ENCODE measurements at regions not wholly inside any gene's neighbourhood (a gene's known extent, or its start where the extent isn't known, plus 50 kb on each side); places are given as distances from the start of the nearest gene placed in this dataset.

DNA sequence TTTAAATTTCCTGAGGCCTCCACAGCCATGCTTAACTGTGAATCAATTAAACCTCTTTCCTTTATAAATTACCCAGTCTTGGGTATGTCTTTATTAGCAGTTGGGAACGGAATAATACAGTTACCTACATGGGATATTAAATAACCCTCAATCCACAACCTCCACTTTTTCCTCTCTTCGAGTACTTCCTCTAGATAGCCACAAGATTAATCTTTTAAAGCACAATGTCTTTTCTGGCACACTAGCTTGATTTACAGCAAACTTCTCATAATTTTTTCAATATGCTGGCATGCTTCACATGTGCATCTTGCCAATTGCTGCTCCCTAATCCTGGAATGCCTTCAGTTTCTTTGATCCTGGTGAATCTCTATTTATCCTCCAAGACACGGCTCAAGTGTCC is 92.2 kb downstream of the P2RY1 start:
- Mint-ChIP-seq H3K9me3 (no peaks in the 10 kb centered on the region), H3K27me3 (peaks cover 0 to 7% of the 10 kb centered on the region in 2 donors), H3K4me1 (ENCODE audit: low read depth in 2 of 2) (no peaks in the 10 kb centered on the region), H3K36me3 (ENCODE audit: insufficient read depth) (no peaks in the 10 kb centered on the region), H3K27ac (no peak overlapping the region), H3K4me3 (no peak overlapping the region)
- ATAC-seq (replicated peaks) = no peak
- no peak for DNase-seq

- Mint-ChIP-seq H3K4me1 (ENCODE audit: low read depth in 2 of 2) (no peaks in the 10 kb centered on the region), H3K27me3 (peaks cover 0 to 7% of the 10 kb centered on the region in 2 donors), H3K27ac (no peak overlapping the region), H3K36me3 (ENCODE audit: insufficient read depth) (no peaks in the 10 kb centered on the region), H3K9me3 (no peaks in the 10 kb centered on the region), H3K4me3 (no peak overlapping the region)
- ATAC-seq (replicated peaks) (no peak), DNase-seq (no peak)
Measured at GRCh38 chr3:152930516-152930915, 95.6 kb downstream of the P2RY1 start.

DNA sequence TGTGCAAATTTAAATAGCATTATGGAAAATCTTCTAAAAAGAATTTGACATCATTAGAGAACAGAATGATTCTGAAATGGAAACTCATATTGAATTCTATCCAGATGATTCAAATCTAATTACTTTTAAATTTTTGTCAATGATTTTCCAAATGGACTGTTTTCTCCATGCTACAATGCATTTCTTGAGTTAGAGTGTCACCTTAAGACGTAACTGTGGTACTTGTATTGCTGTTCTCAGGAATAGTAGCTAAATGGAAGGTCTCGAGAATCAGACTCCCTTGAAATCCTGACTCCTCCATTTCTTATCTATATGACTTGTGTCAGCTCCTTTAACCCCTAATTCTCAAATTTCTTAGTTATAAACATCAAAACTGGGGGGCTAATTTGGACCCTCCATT is 102.3 kb downstream of the P2RY1 start:
- no peak overlapping the region for H3K27ac Mint-ChIP-seq
- H3K4me3 Mint-ChIP-seq = no peak overlapping the region
- no peak for ATAC-seq (replicated peaks)
- no peak for DNase-seq
- no peaks in the 10 kb centered on the region for H3K36me3 Mint-ChIP-seq (ENCODE audit: insufficient read depth)
- H3K4me1 Mint-ChIP-seq (ENCODE audit: low read depth in 2 of 2) = no peaks in the 10 kb centered on the region
- H3K27me3 Mint-ChIP-seq = peaks cover 0 to 4% of the 10 kb centered on the region in 2 donors
- no peaks in the 10 kb centered on the region for H3K9me3 Mint-ChIP-seq

DNA sequence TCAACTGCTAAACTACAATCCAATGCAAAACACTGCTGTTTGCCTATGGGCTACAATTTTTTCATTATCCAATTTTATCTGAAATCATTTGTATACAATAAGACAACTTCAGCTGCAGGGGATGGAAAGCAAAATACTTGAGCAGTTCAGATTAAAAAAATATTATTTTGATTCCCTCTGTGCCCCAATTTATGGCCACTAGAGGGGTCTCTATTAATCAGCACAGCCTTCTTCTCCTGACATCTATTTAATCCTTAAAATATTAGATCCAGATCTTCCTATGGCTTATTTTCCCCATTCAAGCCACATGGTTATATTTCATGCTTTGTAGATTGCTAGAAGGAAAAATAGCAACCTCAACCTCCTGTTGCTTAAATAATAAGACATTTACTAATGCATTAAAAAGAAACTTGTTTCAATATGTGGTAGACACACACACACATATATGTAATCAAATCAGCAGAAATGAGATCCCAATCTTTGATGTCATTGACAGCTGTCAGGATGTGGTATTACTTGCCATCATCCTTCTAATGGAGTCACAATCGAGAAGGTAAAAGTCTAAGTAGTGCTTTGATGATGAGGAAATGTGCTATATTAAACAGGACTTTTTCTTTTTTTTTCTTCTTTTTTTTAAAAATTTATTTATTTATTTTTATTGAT is 104.2 kb downstream of the P2RY1 start:
- Mint-ChIP-seq H3K27me3 (peaks cover 8 to 11% of the 10 kb centered on the region in 2 donors), H3K27ac (no peak overlapping the region), H3K36me3 (ENCODE audit: insufficient read depth) (no peaks in the 10 kb centered on the region), H3K9me3 (no peaks in the 10 kb centered on the region), H3K4me3 (no peak overlapping the region), H3K4me1 (ENCODE audit: low read depth in 2 of 2) (no peaks in the 10 kb centered on the region)
- no peak for ATAC-seq (replicated peaks)
- no peak for DNase-seq

GRCh38 chr3:152941859-152942258 is 106.9 kb downstream of the P2RY1 start:
- Mint-ChIP-seq H3K4me3 (no peak overlapping the region), H3K9me3 (no peaks in the 10 kb centered on the region), H3K36me3 (ENCODE audit: insufficient read depth) (no peaks in the 10 kb centered on the region), H3K4me1 (ENCODE audit: low read depth in 2 of 2) (no peaks in the 10 kb centered on the region), H3K27me3 (peaks cover 8 to 11% of the 10 kb centered on the region in 2 donors), H3K27ac (no peak overlapping the region)
- no peak for DNase-seq
- ATAC-seq (replicated peaks) = no peak

DNA sequence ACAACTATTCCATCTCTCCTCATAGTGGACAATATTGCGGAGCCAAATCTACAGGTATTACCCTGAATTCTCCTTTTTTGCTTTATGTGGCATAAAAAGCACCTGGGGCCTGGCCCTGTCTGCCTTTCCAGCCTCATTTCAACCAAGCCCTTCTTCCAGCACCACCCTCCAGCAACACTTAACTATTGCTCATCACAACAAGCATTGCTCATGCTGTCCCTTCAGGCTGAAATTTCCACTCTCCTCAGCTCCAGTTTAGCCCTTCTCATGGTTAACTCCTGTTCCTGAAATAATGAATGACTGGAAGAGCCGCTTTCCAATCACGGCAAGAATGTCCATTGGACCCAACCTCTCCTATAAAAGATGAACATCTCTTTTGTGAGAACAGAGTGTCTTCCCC is 107.4 kb downstream of the P2RY1 start:
- no peak for ATAC-seq (replicated peaks)
- peaks cover 8 to 11% of the 10 kb centered on the region in 2 donors for H3K27me3 Mint-ChIP-seq
- DNase-seq = no peak
- H3K9me3 Mint-ChIP-seq = no peaks in the 10 kb centered on the region
- H3K4me1 Mint-ChIP-seq (ENCODE audit: low read depth in 2 of 2) = no peaks in the 10 kb centered on the region
- H3K4me3 Mint-ChIP-seq = no peak overlapping the region
- H3K27ac Mint-ChIP-seq = no peak overlapping the region
- H3K36me3 Mint-ChIP-seq (ENCODE audit: insufficient read depth) = no peaks in the 10 kb centered on the region

GRCh38 chr3:152943645-152944044 is 108.7 kb downstream of the P2RY1 start:
- Mint-ChIP-seq H3K4me1 (ENCODE audit: low read depth in 2 of 2) (no peaks in the 10 kb centered on the region), H3K4me3 (no peak overlapping the region), H3K27me3 (peaks cover 8 to 11% of the 10 kb centered on the region in 2 donors), H3K36me3 (ENCODE audit: insufficient read depth) (no peaks in the 10 kb centered on the region), H3K9me3 (no peaks in the 10 kb centered on the region), H3K27ac (no peak overlapping the region)
- ATAC-seq (replicated peaks) = no peak
- no peak for DNase-seq

DNA sequence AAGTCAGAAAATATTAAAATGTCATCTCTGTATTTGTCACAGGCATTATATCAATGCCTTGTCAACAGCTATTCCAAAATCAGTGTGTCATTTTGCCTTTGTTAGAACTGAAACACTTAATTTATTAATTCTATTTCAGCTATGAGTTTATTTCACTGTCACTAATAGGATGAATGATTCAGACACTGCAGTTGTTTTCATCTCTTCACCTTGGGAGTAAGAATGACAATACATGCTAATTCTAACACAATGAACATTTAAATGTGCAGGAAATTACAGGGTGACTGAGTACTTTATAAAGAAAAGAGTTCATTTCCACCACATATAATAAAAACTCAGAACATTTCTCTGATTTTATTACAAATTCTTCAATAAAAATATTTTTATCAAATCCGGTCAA is 109.7 kb downstream of the P2RY1 start:
- no peaks in the 10 kb centered on the region for H3K4me1 Mint-ChIP-seq (ENCODE audit: low read depth in 2 of 2)
- H3K9me3 Mint-ChIP-seq = no peaks in the 10 kb centered on the region
- no peak overlapping the region for H3K27ac Mint-ChIP-seq
- peaks cover 8 to 11% of the 10 kb centered on the region in 2 donors for H3K27me3 Mint-ChIP-seq
- H3K36me3 Mint-ChIP-seq (ENCODE audit: insufficient read depth) = no peaks in the 10 kb centered on the region
- H3K4me3 Mint-ChIP-seq = no peak overlapping the region
- ATAC-seq (replicated peaks) (no peak), DNase-seq (no peak)

DNA sequence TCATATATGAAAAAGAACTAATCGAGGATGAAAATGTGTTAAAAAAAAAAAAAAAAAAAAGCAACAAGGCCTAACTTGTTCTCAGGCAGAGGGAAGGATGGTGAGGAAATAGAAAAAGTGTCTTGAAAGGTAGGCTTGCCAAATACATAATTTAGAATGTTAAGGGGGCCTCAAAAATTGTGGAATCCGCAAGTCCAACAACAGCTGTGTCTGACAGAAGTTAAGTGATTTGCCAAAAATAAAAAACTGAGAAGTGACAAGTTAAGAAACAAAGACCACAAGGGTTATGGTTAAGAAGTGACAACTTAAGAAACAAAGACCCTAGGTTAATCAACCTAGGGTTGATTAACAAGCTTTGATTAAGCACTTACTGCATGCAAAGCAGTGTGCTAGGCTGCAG is 110.6 kb downstream of the P2RY1 start:
- no peak for ATAC-seq (replicated peaks)
- no peaks in the 10 kb centered on the region for H3K4me1 Mint-ChIP-seq (ENCODE audit: low read depth in 2 of 2)
- peaks cover 8 to 11% of the 10 kb centered on the region in 2 donors for H3K27me3 Mint-ChIP-seq
- no peak overlapping the region for H3K4me3 Mint-ChIP-seq
- no peaks in the 10 kb centered on the region for H3K9me3 Mint-ChIP-seq
- DNase-seq = no peak
- no peak overlapping the region for H3K27ac Mint-ChIP-seq
- no peaks in the 10 kb centered on the region for H3K36me3 Mint-ChIP-seq (ENCODE audit: insufficient read depth)

- H3K4me1 Mint-ChIP-seq (ENCODE audit: low read depth in 2 of 2) = no peaks in the 10 kb centered on the region
- peaks cover 3% of the 10 kb centered on the region for H3K36me3 Mint-ChIP-seq (ENCODE audit: insufficient read depth)
- H3K9me3 Mint-ChIP-seq = no peaks in the 10 kb centered on the region
- peaks cover 7 to 9% of the 10 kb centered on the region in 2 donors for H3K27me3 Mint-ChIP-seq
- ATAC-seq (replicated peaks) (no peak), DNase-seq (no peak)
- H3K27ac Mint-ChIP-seq = no peak overlapping the region
- H3K4me3 Mint-ChIP-seq = no peak overlapping the region
Measured at GRCh38 chr3:152957491-152957890, 122.6 kb downstream of the P2RY1 start.

- Mint-ChIP-seq H3K36me3 (ENCODE audit: insufficient read depth) (peaks cover 3% of the 10 kb centered on the region), H3K27ac (no peak overlapping the region), H3K27me3 (peaks cover 8 to 15% of the 10 kb centered on the region in 2 donors), H3K4me1 (ENCODE audit: low read depth in 2 of 2) (no peaks in the 10 kb centered on the region), H3K9me3 (no peaks in the 10 kb centered on the region), H3K4me3 (no peak overlapping the region)
- DNase-seq (no peak), ATAC-seq (replicated peaks) (no peak)
Measured at GRCh38 chr3:152959307-152959706, 124.4 kb downstream of the P2RY1 start.

DNA sequence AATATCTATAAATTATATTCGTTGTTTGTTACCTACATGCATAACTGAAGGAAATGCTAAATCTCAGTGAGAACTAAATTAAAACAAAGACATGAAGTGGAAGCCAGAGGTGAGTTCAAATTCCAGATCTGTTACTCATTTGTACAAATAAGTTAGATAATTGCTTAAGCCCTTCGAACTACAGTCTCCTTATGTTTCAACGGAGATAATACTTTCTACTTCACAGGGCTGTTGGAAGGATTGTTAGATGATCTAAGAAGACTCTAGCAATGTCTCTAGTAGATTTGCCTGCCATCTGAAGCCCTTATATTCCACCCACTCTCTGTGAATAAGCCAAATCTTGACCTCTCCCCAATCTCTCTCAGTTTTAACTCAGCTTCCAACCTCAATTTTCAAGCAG is 125.8 kb downstream of the P2RY1 start:
- no peak for ATAC-seq (replicated peaks)
- H3K4me3 Mint-ChIP-seq = no peak overlapping the region

GRCh38 chr3:152961323-152961722 is 126.4 kb downstream of the P2RY1 start:
- Mint-ChIP-seq H3K36me3 (ENCODE audit: insufficient read depth) (peaks cover 3% of the 10 kb centered on the region), H3K4me1 (ENCODE audit: low read depth in 2 of 2) (no peaks in the 10 kb centered on the region), H3K27me3 (peaks cover 8 to 15% of the 10 kb centered on the region in 2 donors), H3K27ac (no peak overlapping the region), H3K4me3 (no peak overlapping the region), H3K9me3 (no peaks in the 10 kb centered on the region)
- ATAC-seq (replicated peaks) (no peak), DNase-seq (no peak)

More for the DNA sequence above, 125.8 kb downstream of the P2RY1 start:
- H3K4me1 Mint-ChIP-seq (ENCODE audit: low read depth in 2 of 2) = no peaks in the 10 kb centered on the region
- H3K36me3 Mint-ChIP-seq (ENCODE audit: insufficient read depth) = peaks cover 3% of the 10 kb centered on the region
- no peak overlapping the region for H3K27ac Mint-ChIP-seq
- no peaks in the 10 kb centered on the region for H3K9me3 Mint-ChIP-seq
- peaks cover 8 to 15% of the 10 kb centered on the region in 2 donors for H3K27me3 Mint-ChIP-seq
- DNase-seq = no peak

GRCh38 chr3:152964911-152965609 is 130.1 kb downstream of the P2RY1 start:
- DNase-seq (no peak), ATAC-seq (replicated peaks) (no peak)
- Mint-ChIP-seq H3K27ac (no peak overlapping the region), H3K4me1 (ENCODE audit: low read depth in 2 of 2) (no peaks in the 10 kb centered on the region), H3K4me3 (no peak overlapping the region), H3K9me3 (no peaks in the 10 kb centered on the region), H3K27me3 (peaks cover 6 to 8% of the 10 kb centered on the region in 2 donors), H3K36me3 (ENCODE audit: insufficient read depth) (peaks cover 3% of the 10 kb centered on the region)

All from effector memory CD8-positive, alpha-beta T cell (primary cell).